Vagina (tissue), 2 donors: ENCODE measurements at regions not wholly inside any gene's neighbourhood (a gene's known extent, or its start where the extent isn't known, plus 50 kb on each side); places are given as distances from the start of the nearest gene placed in this dataset.

ENCODE experiments used
- CTCF ChIP-seq, 3 experiments: fragments of 450-650 bp in 2 of 3; fragments of 200-600 bp in 1 of 3; sonication (generic) in 1 of 3; IDR thresholded peaks; one replicate each; pipeline ENCODE4 v1.5.1; 2017 to 2019; ENCODE audit warnings: antibody characterized with exemption in 3 of 3, mild to moderate bottlenecking in 2 of 3, moderate library complexity in 2 of 3
- POLR2A ChIP-seq, 2 donors: fragments of 450-650 bp; IDR thresholded peaks; one replicate each; pipeline ENCODE4 v1.6.1; 2017; ENCODE audit warnings: antibody characterized with exemption in 2 of 2, mild to moderate bottlenecking in 2 of 2, moderate library complexity in 2 of 2
- POLR2AphosphoS5 ChIP-seq, 2 donors: sonication (generic); formaldehyde crosslinking; IDR thresholded peaks; one replicate each; pipeline ENCODE4 v1.9.0; 2017; ENCODE audit warnings: antibody characterized with exemption in 2 of 2, mild to moderate bottlenecking in 2 of 2, low read depth in 1 of 2; ENCODE audit not compliant: insufficient read depth in 1 of 2

GRCh38 chr12:58009405-58010195 is 68.2 kb downstream of the ATP23 start:
- TF ChIP-seq POLR2A (IDR thresholded peaks at IDR 0.05): no peak
- no peak for TF ChIP-seq CTCF (IDR thresholded peaks at IDR 0.05)
- TF ChIP-seq POLR2AphosphoS5 (IDR thresholded peaks at IDR 0.05; ENCODE audit: insufficient read depth in 1 of 2, low read depth in 1 of 2): no peak
